ENCODE measurements at regions not wholly inside any gene's neighbourhood (a gene's known extent, or its start where the extent isn't known, plus 50 kb on each side); places are given as distances from the start of the nearest gene placed in this dataset.

DNA sequence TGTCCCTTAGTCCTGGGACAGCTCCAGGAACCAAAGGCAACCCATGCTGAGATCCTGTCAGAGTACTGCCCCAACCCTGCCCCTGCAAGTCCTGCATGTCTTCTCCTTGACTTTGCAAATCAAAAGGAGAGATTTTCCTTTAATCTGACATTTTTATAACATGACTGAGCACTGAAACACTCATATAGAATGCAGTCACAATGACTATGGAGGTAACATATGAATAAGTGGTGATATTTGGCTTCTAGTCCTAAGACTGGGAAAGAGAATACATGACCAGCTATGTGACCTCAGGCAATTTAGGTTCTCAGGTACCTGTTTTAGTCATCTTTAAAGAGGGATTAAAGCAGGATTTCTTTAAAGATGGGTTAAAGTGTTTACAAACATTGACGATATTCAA is 941.6 kb upstream of the CDH8 start:
- TF ChIP-seq ZFX (IDR thresholded peaks at IDR 0.05), result no peak
- TF ChIP-seq, protein P1, sequence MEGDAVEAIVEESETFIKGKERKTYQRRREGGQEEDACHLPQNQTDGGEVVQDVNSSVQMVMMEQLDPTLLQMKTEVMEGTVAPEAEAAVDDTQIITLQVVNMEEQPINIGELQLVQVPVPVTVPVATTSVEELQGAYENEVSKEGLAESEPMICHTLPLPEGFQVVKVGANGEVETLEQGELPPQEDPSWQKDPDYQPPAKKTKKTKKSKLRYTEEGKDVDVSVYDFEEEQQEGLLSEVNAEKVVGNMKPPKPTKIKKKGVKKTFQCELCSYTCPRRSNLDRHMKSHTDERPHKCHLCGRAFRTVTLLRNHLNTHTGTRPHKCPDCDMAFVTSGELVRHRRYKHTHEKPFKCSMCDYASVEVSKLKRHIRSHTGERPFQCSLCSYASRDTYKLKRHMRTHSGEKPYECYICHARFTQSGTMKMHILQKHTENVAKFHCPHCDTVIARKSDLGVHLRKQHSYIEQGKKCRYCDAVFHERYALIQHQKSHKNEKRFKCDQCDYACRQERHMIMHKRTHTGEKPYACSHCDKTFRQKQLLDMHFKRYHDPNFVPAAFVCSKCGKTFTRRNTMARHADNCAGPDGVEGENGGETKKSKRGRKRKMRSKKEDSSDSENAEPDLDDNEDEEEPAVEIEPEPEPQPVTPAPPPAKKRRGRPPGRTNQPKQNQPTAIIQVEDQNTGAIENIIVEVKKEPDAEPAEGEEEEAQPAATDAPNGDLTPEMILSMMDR (conservative IDR thresholded peaks at IDR 0.05), result no peak
- no peak overlapping the region for H3K27ac ChIP-seq

- TF ChIP-seq, protein P1 (conservative IDR thresholded peaks at IDR 0.05), result no peak
- no peak for TF ChIP-seq ZFX (IDR thresholded peaks at IDR 0.05)
- H3K27ac ChIP-seq, result no peak overlapping the region
These were observed 938.2 kb upstream of the CDH8 start for GRCh38 chr16:62974424-62974823.

GRCh38 chr16:62970851-62971250 is 934.6 kb upstream of the CDH8 start:
- TF ChIP-seq ZFX (IDR thresholded peaks at IDR 0.05), result no peak
- TF ChIP-seq, protein P1 (conservative IDR thresholded peaks at IDR 0.05), result no peak
- H3K27ac ChIP-seq, result no peak overlapping the region

- TF ChIP-seq ZFX (IDR thresholded peaks at IDR 0.05), result no peak
- TF ChIP-seq, protein P1 (conservative IDR thresholded peaks at IDR 0.05), result no peak
- H3K27ac ChIP-seq, result no peak overlapping the region
These were observed 933.6 kb upstream of the CDH8 start for GRCh38 chr16:62969711-62970318.

GRCh38 chr16:62967611-62968010 is 931.4 kb upstream of the CDH8 start:
- no peak overlapping the region for H3K27ac ChIP-seq
- TF ChIP-seq, protein P1 (conservative IDR thresholded peaks at IDR 0.05), result no peak

- H3K27ac ChIP-seq, result no peak overlapping the region
These were observed 930.9 kb upstream of the CDH8 start for GRCh38 chr16:62967163-62967562.

DNA sequence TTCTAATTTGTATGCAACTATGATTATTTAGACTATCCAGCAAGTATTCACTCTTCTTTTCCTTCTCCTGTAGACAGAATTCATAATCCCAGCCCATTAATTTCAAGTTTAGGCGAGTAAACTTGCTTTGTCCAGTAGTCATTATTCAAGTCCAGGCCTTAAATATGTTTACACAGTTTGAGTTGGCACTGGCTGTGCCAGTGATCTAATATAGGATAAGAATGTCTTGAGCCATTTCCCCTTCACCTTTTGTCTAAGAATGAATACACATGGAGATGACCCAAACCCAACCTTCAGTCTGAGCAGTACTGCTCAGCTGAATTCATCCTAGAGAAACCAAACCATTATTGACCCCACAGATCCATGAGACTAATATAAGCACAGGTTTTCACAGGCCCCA is 930.4 kb upstream of the CDH8 start:
- no peak for TF ChIP-seq ZFX (IDR thresholded peaks at IDR 0.05)
- TF ChIP-seq, protein P1 (conservative IDR thresholded peaks at IDR 0.05), result no peak
- H3K27ac ChIP-seq, result no peak overlapping the region

More at GRCh38 chr16:62967163-62967562, 930.9 kb upstream of the CDH8 start:
- TF ChIP-seq, protein P1 (conservative IDR thresholded peaks at IDR 0.05), result no peak
- no peak for TF ChIP-seq ZFX (IDR thresholded peaks at IDR 0.05)

Data from C4-2B (cell line).